ENCODE measurements at regions not wholly inside any gene's neighbourhood (a gene's known extent, or its start where the extent isn't known, plus 50 kb on each side); places are given as distances from the start of the nearest gene placed in this dataset.

- H3K36me3 ChIP-seq: no peaks in the 10 kb centered on the region
- no peak for ATAC-seq
These were observed 60.4 kb upstream of the KTN1 start for GRCh38 chr14:55519473-55520080.

DNA sequence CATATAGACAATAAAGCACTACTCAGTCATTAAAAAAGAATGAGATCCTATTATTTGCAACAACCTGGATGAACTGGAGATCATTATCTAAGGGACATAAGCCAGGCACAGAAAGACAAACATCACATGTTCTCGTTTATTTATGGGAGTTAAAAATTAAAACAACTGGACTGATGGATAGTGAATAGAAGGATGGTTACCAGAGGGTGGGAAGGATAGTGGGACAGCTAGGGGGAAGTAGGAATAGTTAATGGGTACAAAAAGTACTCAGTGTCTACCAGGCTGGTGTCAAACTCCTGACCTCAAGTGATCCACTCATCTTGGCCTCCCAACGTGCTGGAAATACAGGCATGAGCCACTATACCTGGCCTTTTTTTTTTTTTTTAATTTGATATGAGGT lies 56.7 kb upstream of the KTN1 start:
- DNase-seq (no peak), ATAC-seq (no peak)
- intact Hi-C loops (cut with DNase I): no loop called here
- no peak for TF ChIP-seq CTCF (IDR thresholded peaks at IDR 0.05)
- Histone ChIP-seq H3K27me3 (ENCODE audit: low read depth) (no peaks in the 10 kb centered on the region), H3K4me3 (no peak overlapping the region), H3K36me3 (no peaks in the 10 kb centered on the region), H3K9me3 (no peaks in the 10 kb centered on the region), H3K4me1 (no peaks in the 10 kb centered on the region), H3K27ac (no peak overlapping the region)

More at GRCh38 chr14:55519473-55520080, 60.4 kb upstream of the KTN1 start:
- H3K27ac ChIP-seq: no peak overlapping the region
- H3K4me3 ChIP-seq: no peak overlapping the region
- H3K27me3 ChIP-seq (ENCODE audit: low read depth): no peaks in the 10 kb centered on the region
- no peak for TF ChIP-seq CTCF (IDR thresholded peaks at IDR 0.05)
- no peaks in the 10 kb centered on the region for H3K9me3 ChIP-seq
- DNase-seq: no peak
- intact Hi-C loops (cut with DNase I): no loop called here
- H3K4me1 ChIP-seq: no peaks in the 10 kb centered on the region

Data from lower lobe of right lung (tissue), 2 donors.